ENCODE measurements at regions not wholly inside any gene's neighbourhood (a gene's known extent, or its start where the extent isn't known, plus 50 kb on each side); places are given as distances from the start of the nearest gene placed in this dataset.

GRCh38 chr5:161085056-161085455 lies 233.0 kb upstream of the ATP10B start:
- Histone ChIP-seq H3K9me3 (ENCODE audit: low read depth) (no peaks in the 10 kb centered on the region), H3K27me3 (no peaks in the 10 kb centered on the region), H3K9me2 (replicated peaks; ENCODE audit: insufficient read depth) (no peaks in the 10 kb centered on the region), H2AFZ (no peak overlapping the region), H3K4me3 (no peak overlapping the region), H3K4me2 (no peak overlapping the region), H3K4me1 (ENCODE audit: insufficient read depth) (no peaks in the 10 kb centered on the region), H4K20me1 (ENCODE audit: insufficient read depth, poor library complexity, severe bottlenecking) (no peaks in the 10 kb centered on the region), H3K27ac (no peak overlapping the region), H3K36me3 (replicated peaks; ENCODE audit: insufficient read depth, low read depth) (no peaks in the 10 kb centered on the region), H3K79me2 (no peaks in the 10 kb centered on the region)
- DNase-seq (ENCODE audit: low spot score), result no peak
- 56% methylated on average over 5 of the region's 5 CpGs for WGBS (ENCODE audit: low lambda C conversion rate, missing lambda C conversion rate)
- TF ChIP-seq CTCF (IDR thresholded peaks at IDR 0.05; ENCODE audit: poor library complexity) (no peak), EZH2phosphoT487 (IDR thresholded peaks at IDR 0.05; ENCODE audit: low read depth, severe bottlenecking, unreplicated experiment) (no peak), EZH2 (IDR thresholded peaks at IDR 0.05; ENCODE audit: borderline replicate concordance) (no peak)

GRCh38 chr5:161084115-161084514 lies 232.1 kb upstream of the ATP10B start:
- no peaks in the 10 kb centered on the region for H4K20me1 ChIP-seq (ENCODE audit: insufficient read depth, poor library complexity, severe bottlenecking)
- no peaks in the 10 kb centered on the region for H3K9me3 ChIP-seq (ENCODE audit: low read depth)
- DNase-seq (ENCODE audit: low spot score), result no peak
- H3K79me2 ChIP-seq, result no peaks in the 10 kb centered on the region
- H3K36me3 ChIP-seq (replicated peaks; ENCODE audit: insufficient read depth, low read depth), result no peaks in the 10 kb centered on the region
- H3K4me3 ChIP-seq, result no peak overlapping the region
- 87% methylated on average over 2 of the region's 2 CpGs for WGBS (ENCODE audit: low lambda C conversion rate, missing lambda C conversion rate)
- H3K27me3 ChIP-seq, result no peaks in the 10 kb centered on the region
- no peak overlapping the region for H3K4me2 ChIP-seq
- TF ChIP-seq EZH2 (IDR thresholded peaks at IDR 0.05; ENCODE audit: borderline replicate concordance) (no peak), CTCF (IDR thresholded peaks at IDR 0.05; ENCODE audit: poor library complexity) (no peak), EZH2phosphoT487 (IDR thresholded peaks at IDR 0.05; ENCODE audit: low read depth, severe bottlenecking, unreplicated experiment) (no peak)
- H3K27ac ChIP-seq, result no peak overlapping the region
- no peaks in the 10 kb centered on the region for H3K4me1 ChIP-seq (ENCODE audit: insufficient read depth)
- no peak overlapping the region for H2AFZ ChIP-seq
- no peaks in the 10 kb centered on the region for H3K9me2 ChIP-seq (replicated peaks; ENCODE audit: insufficient read depth)

- H3K27me3 ChIP-seq, result no peaks in the 10 kb centered on the region
- H4K20me1 ChIP-seq (ENCODE audit: insufficient read depth, poor library complexity, severe bottlenecking), result no peaks in the 10 kb centered on the region
- no peaks in the 10 kb centered on the region for H3K79me2 ChIP-seq
- no peak overlapping the region for H3K4me3 ChIP-seq
- H3K9me2 ChIP-seq (replicated peaks; ENCODE audit: insufficient read depth), result no peaks in the 10 kb centered on the region
- H3K9me3 ChIP-seq (ENCODE audit: low read depth), result no peaks in the 10 kb centered on the region
- 59% methylated on average over 4 of the region's 4 CpGs for WGBS (ENCODE audit: low lambda C conversion rate, missing lambda C conversion rate)
- no peak overlapping the region for H3K4me2 ChIP-seq
- no peak for DNase-seq (ENCODE audit: low spot score)
- TF ChIP-seq CTCF (IDR thresholded peaks at IDR 0.05; ENCODE audit: poor library complexity), result no peak
- no peak for TF ChIP-seq EZH2phosphoT487 (IDR thresholded peaks at IDR 0.05; ENCODE audit: low read depth, severe bottlenecking, unreplicated experiment)
- TF ChIP-seq EZH2 (IDR thresholded peaks at IDR 0.05; ENCODE audit: borderline replicate concordance), result no peak
- no peaks in the 10 kb centered on the region for H3K36me3 ChIP-seq (replicated peaks; ENCODE audit: insufficient read depth, low read depth)
- no peaks in the 10 kb centered on the region for H3K4me1 ChIP-seq (ENCODE audit: insufficient read depth)
- no peak overlapping the region for H2AFZ ChIP-seq
- H3K27ac ChIP-seq, result no peak overlapping the region
Measured at GRCh38 chr5:161078793-161079192, 226.8 kb upstream of the ATP10B start.
